GM23338 (cell line): ENCODE measurements at regions not wholly inside any gene's neighbourhood (a gene's known extent, or its start where the extent isn't known, plus 50 kb on each side); places are given as distances from the start of the nearest gene placed in this dataset.

Experiments used
- CREB1 ChIP-seq: fragments of 250-450 bp; sonication (Bioruptor Pico); IDR thresholded peaks from 2 replicates; pipeline ENCODE4 v1.5.0; 2020; ENCODE audit warnings: low read depth, mild to moderate bottlenecking, moderate library complexity
- CTCF ChIP-seq, 2 experiments: fragments of 200-600 bp in 1 of 2; sonication (generic) in 1 of 2; conservative IDR thresholded peaks; 2 replicates each; pipeline versions ENCODE4 v1.5.1 to v1.6.1; 2016 to 2017; ENCODE audit warnings: antibody characterized with exemption in 2 of 2, low read depth in 2 of 2, mild to moderate bottlenecking in 2 of 2, moderate library complexity in 1 of 2
- EZH2 ChIP-seq: fragments of 200-600 bp; sonication (generic); IDR thresholded peaks from one replicate; pipeline ENCODE4 v1.8.0; 2017; ENCODE audit warnings: antibody characterized with exemption, mild to moderate bottlenecking, low read depth; ENCODE audit not compliant: unreplicated experiment

- no peak for TF ChIP-seq EZH2
- TF ChIP-seq CTCF (conservative IDR thresholded peaks at IDR 0.05; ENCODE audit: low read depth in 2 of 2): no peak
- no peak for TF ChIP-seq CREB1
Observed at GRCh38 chrX:39905946-39906345, 191.8 kb downstream of the BCOR start.
